HL-60 (cell line): ENCODE measurements at regions not wholly inside any gene's neighbourhood (a gene's known extent, or its start where the extent isn't known, plus 50 kb on each side); places are given as distances from the start of the nearest gene placed in this dataset.

Experiments
- DNase-seq, 2 experiments: peaks; one replicate each; pipeline ENCODE4 v3.0.0-alpha.2; 2010 to 2020; ENCODE audit warnings: low read depth in 1 of 2, low spot score in 1 of 2
- H3K27ac ChIP-seq: fragments of 250-450 bp; sonication (Bioruptor Pico); replicated peaks from 2 replicates; pipeline ENCODE4 v1.5.1; 2020; ENCODE audit warnings: mild to moderate bottlenecking, moderate library complexity
- H3K27me3 ChIP-seq: fragments of 250-450 bp; sonication (Bioruptor Pico); 2 replicates; pipeline ENCODE4 v1.5.1; 2021; ENCODE audit warnings: mild to moderate bottlenecking, moderate library complexity; ENCODE audit not compliant: insufficient read depth, poor library complexity, severe bottlenecking
- H3K4me3 ChIP-seq: replicated peaks from 2 replicates; pipeline ENCODE4 v1.5.1; 2011; ENCODE audit warnings: mild to moderate bottlenecking, control low read depth, low read length; ENCODE audit not compliant: insufficient read depth
- GABPA ChIP-seq: IDR thresholded peaks from 2 replicates; pipeline ENCODE4 v1.6.1; 2012; ENCODE audit warnings: low read depth
- POLR2AphosphoS5 ChIP-seq: IDR thresholded peaks from 2 replicates; pipeline ENCODE4 v1.6.1; 2012; ENCODE audit warnings: low read depth
- SPI1 ChIP-seq: IDR thresholded peaks from 2 replicates; pipeline ENCODE4 v1.6.1; 2012; ENCODE audit warnings: low read depth, mild to moderate bottlenecking, borderline replicate concordance
- TF ChIP-seq, protein P1 (sequence below): IDR thresholded peaks from one replicate; pipeline ENCODE4 v1.5.1; 2011; ENCODE audit warnings: low read length, control low read depth, inconsistent platforms; ENCODE audit not compliant: insufficient read depth
- TF ChIP-seq, protein P2 (sequence below): IDR thresholded peaks from 2 replicates; pipeline ENCODE4 v1.6.1; 2012; ENCODE audit warnings: low read depth; ENCODE audit not compliant: insufficient replicate concordance

DNA sequence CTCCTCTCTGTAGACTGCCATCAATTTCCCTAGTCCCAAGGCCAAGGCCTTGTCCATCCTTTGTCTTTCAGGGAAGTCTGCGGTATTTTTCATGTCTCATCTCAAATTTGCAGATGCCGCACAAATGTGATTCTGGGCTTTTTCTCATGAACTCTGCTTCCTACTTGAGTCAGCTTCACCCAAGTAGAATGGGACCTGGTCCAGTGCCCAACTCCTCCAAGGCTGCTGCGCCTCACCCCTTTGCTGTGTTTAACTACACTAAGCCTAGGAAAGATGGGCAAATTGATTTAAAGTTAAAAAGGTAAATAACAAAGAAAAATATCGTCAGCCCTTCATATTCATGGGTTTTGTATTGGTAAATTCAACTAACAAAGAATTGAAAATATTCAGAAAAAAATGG lies 1092.6 kb upstream of the AUTS2 start:
- TF ChIP-seq SPI1: no peak
- TF ChIP-seq, protein P1, sequence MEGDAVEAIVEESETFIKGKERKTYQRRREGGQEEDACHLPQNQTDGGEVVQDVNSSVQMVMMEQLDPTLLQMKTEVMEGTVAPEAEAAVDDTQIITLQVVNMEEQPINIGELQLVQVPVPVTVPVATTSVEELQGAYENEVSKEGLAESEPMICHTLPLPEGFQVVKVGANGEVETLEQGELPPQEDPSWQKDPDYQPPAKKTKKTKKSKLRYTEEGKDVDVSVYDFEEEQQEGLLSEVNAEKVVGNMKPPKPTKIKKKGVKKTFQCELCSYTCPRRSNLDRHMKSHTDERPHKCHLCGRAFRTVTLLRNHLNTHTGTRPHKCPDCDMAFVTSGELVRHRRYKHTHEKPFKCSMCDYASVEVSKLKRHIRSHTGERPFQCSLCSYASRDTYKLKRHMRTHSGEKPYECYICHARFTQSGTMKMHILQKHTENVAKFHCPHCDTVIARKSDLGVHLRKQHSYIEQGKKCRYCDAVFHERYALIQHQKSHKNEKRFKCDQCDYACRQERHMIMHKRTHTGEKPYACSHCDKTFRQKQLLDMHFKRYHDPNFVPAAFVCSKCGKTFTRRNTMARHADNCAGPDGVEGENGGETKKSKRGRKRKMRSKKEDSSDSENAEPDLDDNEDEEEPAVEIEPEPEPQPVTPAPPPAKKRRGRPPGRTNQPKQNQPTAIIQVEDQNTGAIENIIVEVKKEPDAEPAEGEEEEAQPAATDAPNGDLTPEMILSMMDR: no peak
- no peak for TF ChIP-seq GABPA
- TF ChIP-seq, protein P2, sequence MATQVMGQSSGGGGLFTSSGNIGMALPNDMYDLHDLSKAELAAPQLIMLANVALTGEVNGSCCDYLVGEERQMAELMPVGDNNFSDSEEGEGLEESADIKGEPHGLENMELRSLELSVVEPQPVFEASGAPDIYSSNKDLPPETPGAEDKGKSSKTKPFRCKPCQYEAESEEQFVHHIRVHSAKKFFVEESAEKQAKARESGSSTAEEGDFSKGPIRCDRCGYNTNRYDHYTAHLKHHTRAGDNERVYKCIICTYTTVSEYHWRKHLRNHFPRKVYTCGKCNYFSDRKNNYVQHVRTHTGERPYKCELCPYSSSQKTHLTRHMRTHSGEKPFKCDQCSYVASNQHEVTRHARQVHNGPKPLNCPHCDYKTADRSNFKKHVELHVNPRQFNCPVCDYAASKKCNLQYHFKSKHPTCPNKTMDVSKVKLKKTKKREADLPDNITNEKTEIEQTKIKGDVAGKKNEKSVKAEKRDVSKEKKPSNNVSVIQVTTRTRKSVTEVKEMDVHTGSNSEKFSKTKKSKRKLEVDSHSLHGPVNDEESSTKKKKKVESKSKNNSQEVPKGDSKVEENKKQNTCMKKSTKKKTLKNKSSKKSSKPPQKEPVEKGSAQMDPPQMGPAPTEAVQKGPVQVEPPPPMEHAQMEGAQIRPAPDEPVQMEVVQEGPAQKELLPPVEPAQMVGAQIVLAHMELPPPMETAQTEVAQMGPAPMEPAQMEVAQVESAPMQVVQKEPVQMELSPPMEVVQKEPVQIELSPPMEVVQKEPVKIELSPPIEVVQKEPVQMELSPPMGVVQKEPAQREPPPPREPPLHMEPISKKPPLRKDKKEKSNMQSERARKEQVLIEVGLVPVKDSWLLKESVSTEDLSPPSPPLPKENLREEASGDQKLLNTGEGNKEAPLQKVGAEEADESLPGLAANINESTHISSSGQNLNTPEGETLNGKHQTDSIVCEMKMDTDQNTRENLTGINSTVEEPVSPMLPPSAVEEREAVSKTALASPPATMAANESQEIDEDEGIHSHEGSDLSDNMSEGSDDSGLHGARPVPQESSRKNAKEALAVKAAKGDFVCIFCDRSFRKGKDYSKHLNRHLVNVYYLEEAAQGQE: no peak
- no peak for TF ChIP-seq POLR2AphosphoS5
- Histone ChIP-seq H3K27ac (no peak overlapping the region), H3K4me3 (no peak overlapping the region), H3K27me3 (no peaks in the 10 kb centered on the region)
- DNase-seq: no peak

DNA sequence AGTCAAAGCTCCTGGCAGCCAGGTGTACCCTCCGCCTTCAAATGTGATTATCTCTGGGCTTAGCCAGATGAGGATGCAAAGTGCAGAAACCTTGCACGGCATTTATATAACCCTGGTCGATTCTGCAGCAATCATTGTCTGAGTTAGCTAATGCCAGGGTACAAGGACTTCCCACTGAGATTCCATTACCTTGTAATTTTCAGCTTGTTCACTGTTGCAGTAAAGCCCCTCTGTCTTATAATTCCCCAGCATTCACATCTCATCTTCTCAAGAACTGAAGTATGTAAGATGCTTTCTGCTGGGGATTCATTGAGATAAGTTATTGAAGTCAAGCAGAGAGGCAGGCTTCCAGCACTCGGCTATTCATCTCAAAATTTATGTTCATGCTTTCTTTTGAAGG lies 1090.6 kb upstream of the AUTS2 start:
- H3K27ac ChIP-seq: no peak overlapping the region
- DNase-seq: no peak
- no peaks in the 10 kb centered on the region for H3K27me3 ChIP-seq
- no peak overlapping the region for H3K4me3 ChIP-seq
- TF ChIP-seq, protein P1: no peak
- TF ChIP-seq POLR2AphosphoS5 (no peak), SPI1 (no peak), GABPA (no peak)
- TF ChIP-seq, protein P2: no peak

DNA sequence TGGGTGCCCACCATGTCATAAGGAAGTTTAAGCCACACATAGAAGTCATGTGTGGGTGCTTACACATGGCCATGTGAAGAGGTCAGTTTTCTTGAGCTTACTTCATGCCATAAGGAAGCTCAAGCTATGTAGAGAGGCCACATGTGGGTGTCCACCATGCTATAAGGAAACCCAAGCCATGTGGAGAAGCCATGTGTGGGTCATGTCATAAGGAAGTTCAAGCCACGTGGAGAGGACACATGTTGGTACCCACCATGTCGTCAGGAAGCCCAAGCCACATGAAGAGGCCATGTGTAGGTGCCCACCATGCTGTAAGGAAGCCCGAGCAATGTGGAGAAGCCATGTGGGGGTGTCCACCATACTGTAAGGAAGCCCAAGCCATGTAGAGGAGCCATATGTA lies 1089.2 kb upstream of the AUTS2 start:
- TF ChIP-seq POLR2AphosphoS5 (no peak), SPI1 (no peak), GABPA (no peak)
- TF ChIP-seq, protein P2: no peak
- TF ChIP-seq, protein P1: no peak
- Histone ChIP-seq H3K4me3 (no peak overlapping the region), H3K27me3 (no peaks in the 10 kb centered on the region)

More for the DNA sequence above, 1089.2 kb upstream of the AUTS2 start:
- no peak overlapping the region for H3K27ac ChIP-seq
- DNase-seq: no peak
